Endometrium (tissue), 2 donors: ENCODE measurements at regions not wholly inside any gene's neighbourhood (a gene's known extent, or its start where the extent isn't known, plus 50 kb on each side); places are given as distances from the start of the nearest gene placed in this dataset.

Source experiments
- FAIRE-seq: peaks from 2 replicates; lab custom pipeline; 2012; peaks lifted over from hg19 to GRCh38; lab: Jason Lieb, UNC
- donor health status: control.
- donor health status: control.

DNA sequence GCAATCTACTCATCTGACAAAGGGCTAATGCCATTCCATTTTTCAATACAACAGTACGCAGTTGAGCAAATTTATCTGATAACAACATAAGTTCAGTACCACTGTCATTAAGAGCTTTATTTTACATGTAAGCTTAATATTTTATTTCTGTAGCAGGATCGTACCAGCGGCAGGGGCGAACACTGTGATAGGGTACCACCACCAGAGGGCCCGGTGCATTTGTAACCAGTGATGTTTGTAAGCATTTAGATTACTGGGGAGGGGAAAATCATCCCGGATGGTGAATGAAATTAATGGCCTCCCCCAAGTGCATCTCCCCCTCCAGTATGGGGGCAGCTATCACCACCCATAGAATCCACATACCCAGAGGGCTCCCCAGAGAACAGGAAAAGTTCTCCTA lies 179.0 kb downstream of the ADGRA3 start:
- no peak for FAIRE-seq

DNA sequence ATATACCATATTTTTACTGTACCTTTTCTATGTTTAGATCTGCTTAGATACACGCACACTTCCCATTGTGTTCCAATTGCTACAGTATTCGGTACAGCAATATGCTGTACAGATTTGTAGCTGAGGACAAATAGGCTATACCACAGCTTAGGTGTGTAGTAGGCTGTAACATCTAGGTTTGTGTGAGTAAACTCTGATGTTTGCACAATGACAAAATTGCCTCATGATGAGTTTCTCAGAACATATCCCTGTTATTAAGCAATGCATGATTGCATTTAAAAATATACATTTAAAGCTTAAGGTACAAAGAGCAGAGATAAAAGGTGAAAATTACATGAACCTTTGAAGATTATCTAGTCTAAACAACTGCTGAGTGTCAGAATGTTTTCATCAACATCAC lies 181.7 kb downstream of the ADGRA3 start:
- FAIRE-seq = no peak

GRCh38 chr4:22324422-22324821 lies 191.4 kb downstream of the ADGRA3 start:
- FAIRE-seq = no peak

DNA sequence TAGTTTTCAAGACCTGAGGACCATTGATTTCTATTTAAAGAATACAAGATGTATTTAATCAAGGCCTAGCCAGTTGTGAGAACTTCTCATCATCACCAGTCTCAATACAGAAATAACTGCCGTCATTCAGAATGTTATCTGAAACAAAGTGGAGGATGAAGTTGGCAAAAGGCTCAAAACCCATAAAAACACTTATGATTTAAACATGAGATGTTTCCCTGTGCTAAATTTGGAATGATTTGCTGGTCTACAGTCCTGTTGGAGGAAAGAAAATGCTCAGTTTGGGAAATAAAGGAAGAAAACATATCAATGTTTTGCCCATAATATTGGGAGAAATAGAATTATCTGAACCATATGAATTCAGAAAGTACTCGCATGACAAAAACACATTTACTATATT lies 192.2 kb downstream of the ADGRA3 start:
- FAIRE-seq = no peak

- no peak for FAIRE-seq
Observed at GRCh38 chr4:22322996-22323395, 192.9 kb downstream of the ADGRA3 start.

- no peak for FAIRE-seq
Observed at GRCh38 chr4:22315628-22316027, 200.2 kb downstream of the ADGRA3 start.

- FAIRE-seq = no peak
Observed at GRCh38 chr4:22313976-22314375, 201.9 kb downstream of the ADGRA3 start.

GRCh38 chr4:22312113-22312512 lies 203.8 kb downstream of the ADGRA3 start:
- FAIRE-seq = no peak

GRCh38 chr4:22301253-22301652 lies 214.6 kb downstream of the ADGRA3 start:
- no peak for FAIRE-seq

DNA sequence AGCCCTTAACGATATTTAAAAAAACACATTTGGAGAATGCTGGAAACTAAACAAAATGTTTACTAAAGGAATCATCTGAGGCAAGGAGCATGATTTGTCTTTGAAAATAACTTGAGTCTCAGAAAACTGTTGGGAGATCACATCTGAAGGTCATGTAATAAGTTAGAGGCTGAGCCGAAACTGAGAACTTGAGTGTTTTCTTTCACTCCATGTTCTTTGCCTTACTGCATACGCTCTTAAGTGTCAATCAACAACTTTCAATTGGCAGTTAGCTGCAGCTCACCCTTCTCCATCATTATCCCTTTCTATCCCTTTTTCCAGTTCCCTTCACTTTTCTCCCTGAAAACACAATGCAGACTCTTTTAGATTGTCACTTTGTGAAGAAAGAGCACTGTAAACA lies 216.2 kb downstream of the ADGRA3 start:
- no peak for FAIRE-seq

DNA sequence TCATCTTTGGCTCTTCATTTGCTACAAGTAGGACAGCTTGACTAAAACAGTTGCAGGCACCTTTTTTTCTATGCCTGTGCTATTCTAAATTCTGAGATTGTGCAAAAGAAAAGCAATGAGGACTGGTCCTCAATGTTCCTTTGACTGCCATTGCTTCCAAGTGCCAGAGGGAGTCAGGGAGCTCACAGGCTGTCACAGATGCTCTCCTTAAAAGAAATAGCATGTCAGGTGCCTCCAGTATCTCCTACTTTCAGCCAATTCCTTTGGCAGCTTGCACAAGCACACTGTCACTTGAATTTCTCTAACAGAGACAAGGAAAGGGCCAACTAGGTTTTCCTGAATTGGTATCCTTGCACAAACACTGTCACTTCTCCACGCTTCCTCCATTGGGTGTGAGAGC lies 228.2 kb downstream of the ADGRA3 start:
- FAIRE-seq = no peak

- FAIRE-seq = no peak
Observed at GRCh38 chr4:22268350-22269025, 247.4 kb downstream of the ADGRA3 start.

GRCh38 chr4:22264261-22264660 lies 251.6 kb downstream of the ADGRA3 start:
- FAIRE-seq = no peak

DNA sequence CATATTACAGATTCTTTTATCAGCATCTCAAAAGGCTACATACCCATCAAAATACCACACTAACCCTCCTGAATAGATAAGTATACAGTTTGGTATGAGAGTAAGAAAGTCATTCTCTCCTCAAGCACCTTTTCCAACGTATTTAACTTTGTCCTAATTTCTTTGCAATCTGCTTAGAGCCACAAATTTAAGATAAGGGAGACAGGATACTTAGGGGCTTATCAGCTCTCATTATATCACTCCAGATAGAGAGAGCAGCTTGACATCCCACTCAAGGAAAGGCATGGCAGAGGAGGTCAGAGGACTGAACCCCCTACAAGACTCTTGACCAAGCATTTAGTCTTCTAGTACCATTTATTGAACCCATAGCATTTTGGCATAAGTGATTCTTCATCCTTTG lies 262.4 kb downstream of the ADGRA3 start:
- FAIRE-seq = no peak

GRCh38 chr4:22246847-22247246 lies 269.0 kb downstream of the ADGRA3 start:
- FAIRE-seq = no peak

DNA sequence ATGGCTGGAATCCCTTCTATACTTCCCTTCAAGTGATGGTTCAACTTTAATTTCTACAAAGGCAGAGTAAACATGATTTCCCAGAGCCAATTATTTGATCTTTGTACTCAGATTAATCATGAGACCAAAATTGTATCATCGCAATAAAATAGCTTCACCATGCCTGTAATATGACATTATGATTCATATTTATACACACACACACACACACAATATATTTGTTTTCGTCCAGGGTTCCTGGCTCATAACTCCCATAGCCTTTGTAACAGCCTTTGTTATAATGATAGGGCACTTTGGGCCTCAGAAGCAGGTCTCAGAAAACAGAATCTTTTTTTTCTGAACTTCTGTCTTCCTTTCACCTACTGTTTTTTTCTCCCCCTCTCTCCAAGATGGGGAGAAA lies 270.6 kb downstream of the ADGRA3 start:
- no peak for FAIRE-seq

DNA sequence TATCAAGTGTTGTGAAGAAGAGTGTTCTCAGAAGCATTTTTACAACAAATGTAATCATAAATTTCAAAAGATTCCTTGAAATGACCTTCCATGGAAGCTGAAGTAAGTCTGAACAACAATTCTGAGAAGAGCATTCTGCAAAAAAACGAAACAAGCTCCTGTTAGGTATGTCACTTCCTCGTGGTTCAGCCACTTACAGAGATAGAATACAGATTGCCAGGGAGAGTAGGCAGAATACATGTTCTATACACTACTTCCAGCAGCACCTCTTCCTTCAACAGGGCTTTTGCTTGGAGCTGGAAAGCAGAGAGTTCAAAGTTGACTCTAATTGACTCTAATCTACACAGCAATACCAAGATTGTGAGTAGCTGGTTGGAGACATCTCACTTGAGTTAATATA lies 274.5 kb downstream of the ADGRA3 start:
- FAIRE-seq = no peak

GRCh38 chr4:22240814-22241213 lies 275.1 kb downstream of the ADGRA3 start:
- no peak for FAIRE-seq

GRCh38 chr4:22238742-22239141 lies 277.1 kb downstream of the ADGRA3 start:
- no peak for FAIRE-seq

GRCh38 chr4:22237846-22238494 lies 277.9 kb downstream of the ADGRA3 start:
- no peak for FAIRE-seq

DNA sequence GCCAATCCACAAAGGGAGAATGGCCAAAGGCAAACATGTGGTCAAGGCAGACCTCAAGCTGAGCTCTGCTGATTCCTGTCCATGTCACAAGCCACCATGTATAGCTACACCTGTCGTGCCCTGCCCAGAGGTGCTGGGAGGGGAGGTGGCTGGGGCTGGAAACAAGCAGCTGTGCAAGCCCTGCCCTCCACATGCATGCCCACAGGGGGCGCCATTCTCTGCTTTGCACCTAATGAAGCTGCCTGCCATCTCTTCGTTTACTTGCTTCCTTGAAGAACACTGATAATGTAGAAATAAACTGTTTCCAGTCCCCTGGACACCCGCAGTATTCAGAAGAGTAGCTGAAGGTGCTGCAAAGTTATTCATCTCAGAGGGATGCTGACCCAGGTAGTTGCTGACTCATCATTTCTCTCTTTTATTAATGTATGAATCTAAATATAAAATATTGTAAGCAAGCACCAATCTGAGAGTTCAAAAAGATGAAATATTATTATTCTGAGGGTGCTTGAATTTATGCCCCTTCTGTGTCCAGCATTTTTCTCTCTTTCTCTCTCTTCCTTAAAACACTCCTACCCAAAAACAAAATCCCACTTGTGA lies 278.6 kb downstream of the ADGRA3 start:
- no peak for FAIRE-seq

GRCh38 chr4:22235698-22236097 lies 280.2 kb downstream of the ADGRA3 start:
- no peak for FAIRE-seq

DNA sequence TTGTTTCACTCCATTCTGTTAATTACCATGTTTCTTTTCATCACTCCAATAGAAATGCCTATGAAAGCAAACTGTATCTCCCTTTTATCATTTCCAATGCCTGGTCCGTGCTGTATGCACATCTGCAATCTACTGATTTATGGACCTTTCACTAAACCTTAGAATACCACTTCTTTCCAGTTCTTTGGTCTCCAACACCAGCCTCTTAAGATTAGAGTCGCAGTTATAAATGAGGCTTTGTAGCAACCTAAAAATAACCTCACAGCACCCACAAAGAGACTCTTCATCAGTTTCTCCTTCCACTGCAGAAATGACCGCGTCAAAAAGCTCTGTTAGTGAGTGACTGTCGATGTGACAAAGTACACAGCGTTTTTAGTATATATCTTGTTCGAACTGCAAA lies 282.6 kb downstream of the ADGRA3 start:
- no peak for FAIRE-seq

DNA sequence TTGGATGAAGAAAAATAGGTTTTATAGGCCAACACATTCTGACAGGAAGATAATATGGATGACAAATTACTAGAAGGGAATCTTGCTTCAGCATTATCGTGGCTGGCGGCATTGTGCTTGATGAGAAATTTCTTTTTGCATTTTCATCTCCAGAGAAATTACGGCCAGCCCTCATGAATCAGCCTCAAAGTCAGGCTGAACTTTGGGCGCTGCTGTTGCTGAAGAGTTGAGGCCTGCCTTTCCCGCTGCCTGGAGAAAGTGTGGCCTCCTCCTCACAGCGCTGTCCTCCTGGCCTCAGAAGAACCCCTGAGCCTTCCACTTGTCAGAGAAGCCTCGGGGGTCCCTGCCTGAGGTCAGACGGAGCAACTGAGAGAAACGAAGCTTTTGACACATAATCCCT lies 272.4 kb upstream of the KCNIP4 start:
- no peak for FAIRE-seq
